ENCODE measurements at regions not wholly inside any gene's neighbourhood (a gene's known extent, or its start where the extent isn't known, plus 50 kb on each side); places are given as distances from the start of the nearest gene placed in this dataset.

GRCh38 chr4:79652738-79653137 lies 244.7 kb upstream of the GK2 start:
- DNase-seq (ENCODE audit: insufficient read length, low spot score) (no peak), FAIRE-seq (no peak)
- TF ChIP-seq CTCF (IDR thresholded peaks at IDR 0.05; ENCODE audit: insufficient read depth, missing control alignments) = no peak

- FAIRE-seq = no peak
- no peak for DNase-seq (ENCODE audit: insufficient read length, low spot score)
- TF ChIP-seq CTCF (IDR thresholded peaks at IDR 0.05; ENCODE audit: insufficient read depth, missing control alignments) = no peak
These were observed 244.2 kb upstream of the GK2 start for GRCh38 chr4:79652232-79652631.

GRCh38 chr4:79651456-79651855 lies 243.4 kb upstream of the GK2 start:
- no peak for TF ChIP-seq CTCF (IDR thresholded peaks at IDR 0.05; ENCODE audit: insufficient read depth, missing control alignments)
- FAIRE-seq (no peak), DNase-seq (ENCODE audit: insufficient read length, low spot score) (no peak)

- no peak for DNase-seq (ENCODE audit: insufficient read length, low spot score)
- TF ChIP-seq CTCF (IDR thresholded peaks at IDR 0.05; ENCODE audit: insufficient read depth, missing control alignments) = no peak
- FAIRE-seq = no peak
These were observed 242.9 kb upstream of the GK2 start for GRCh38 chr4:79650794-79651431.

- TF ChIP-seq CTCF (IDR thresholded peaks at IDR 0.05; ENCODE audit: insufficient read depth, missing control alignments) = no peak
- no peak for DNase-seq (ENCODE audit: insufficient read length, low spot score)
- no peak for FAIRE-seq
These were observed 242.2 kb upstream of the GK2 start for GRCh38 chr4:79650217-79650616.

GRCh38 chr4:79645942-79646341 lies 237.9 kb upstream of the GK2 start:
- no peak for FAIRE-seq
- TF ChIP-seq CTCF (IDR thresholded peaks at IDR 0.05; ENCODE audit: insufficient read depth, missing control alignments) = no peak
- DNase-seq (ENCODE audit: insufficient read length, low spot score) = no peak

- TF ChIP-seq CTCF (IDR thresholded peaks at IDR 0.05; ENCODE audit: insufficient read depth, missing control alignments) = no peak
- FAIRE-seq (no peak), DNase-seq (ENCODE audit: insufficient read length, low spot score) (no peak)
These were observed 230.7 kb upstream of the GK2 start for GRCh38 chr4:79638735-79639134.
